Right atrium auricular region (tissue), 2 donors: ENCODE measurements at regions not wholly inside any gene's neighbourhood (a gene's known extent, or its start where the extent isn't known, plus 50 kb on each side); places are given as distances from the start of the nearest gene placed in this dataset.

ENCODE experiments used
- DNase-seq: peaks from one replicate; pipeline ENCODE4 v3.0.0-alpha.2; 2019; ENCODE audit warnings: low spot score
- H3K27ac ChIP-seq, 2 donors: fragments of 200-600 bp; sonication (generic); 1 replicate in 1 of 2; 2 replicates in 1 of 2; pipeline ENCODE4 v1.5.1; 2016 to 2019
- H3K27me3 ChIP-seq, 2 donors: fragments of 200-600 bp; sonication (generic); one replicate each; pipeline versions ENCODE4 v1.5.1 to v1.6.0; 2017 to 2019
- H3K36me3 ChIP-seq: fragments of 200-600 bp; sonication (generic); one replicate; pipeline ENCODE4 v1.5.1; 2016
- H3K4me1 ChIP-seq, 2 donors: fragments of 200-600 bp; sonication (generic); one replicate each; pipeline versions ENCODE4 v1.5.1 to v1.6.0; 2017 to 2019
- H3K4me3 ChIP-seq, 2 donors: fragments of 200-600 bp; sonication (generic); 1 replicate in 1 of 2; 2 replicates in 1 of 2; pipeline ENCODE4 v1.5.1; 2017 to 2019; ENCODE audit warnings: mild to moderate bottlenecking in 1 of 2, moderate library complexity in 1 of 2
- H3K9me3 ChIP-seq, 2 donors: fragments of 200-600 bp; sonication (generic); one replicate each; pipeline ENCODE4 v1.5.1; 2019
- CTCF ChIP-seq, 2 donors: fragments of 200-600 bp; sonication (generic); IDR thresholded peaks; one replicate each; pipeline ENCODE4 v1.5.1; 2019; ENCODE audit warnings: antibody characterized with exemption in 2 of 2

GRCh38 chr9:90024409-90024808 is 419.6 kb downstream of the GADD45G start:
- TF ChIP-seq CTCF (IDR thresholded peaks at IDR 0.05): no peak
- Histone ChIP-seq H3K4me3 (no peak overlapping the region), H3K27me3 (no peaks in the 10 kb centered on the region), H3K4me1 (no peaks in the 10 kb centered on the region), H3K27ac (no peak overlapping the region), H3K9me3 (peaks cover 0 to 8% of the 10 kb centered on the region in 2 donors), H3K36me3 (no peaks in the 10 kb centered on the region)
- DNase-seq: no peak

DNA sequence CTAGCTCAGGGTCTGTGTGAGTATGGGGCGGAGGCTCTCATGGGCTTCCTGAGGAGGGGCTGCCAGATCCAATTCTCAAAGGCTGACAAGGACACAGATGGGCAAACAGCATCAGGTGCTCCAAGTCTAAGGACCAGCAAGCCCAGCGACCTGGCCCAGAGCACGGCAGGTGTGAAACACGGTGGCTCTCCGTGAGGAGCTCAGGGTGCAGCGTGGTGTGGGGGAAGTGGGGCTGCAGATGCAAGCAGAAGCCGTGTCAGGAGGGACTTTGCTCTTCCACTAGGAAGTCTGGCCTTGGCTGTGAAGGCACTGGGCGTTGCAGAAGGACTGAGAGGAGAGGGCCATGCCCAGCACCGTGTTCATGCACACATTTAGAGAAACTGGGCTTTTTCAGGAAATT is 420.0 kb downstream of the GADD45G start:
- Histone ChIP-seq H3K4me1 (no peaks in the 10 kb centered on the region), H3K4me3 (no peak overlapping the region), H3K9me3 (peaks cover 0 to 8% of the 10 kb centered on the region in 2 donors), H3K36me3 (no peaks in the 10 kb centered on the region), H3K27me3 (no peaks in the 10 kb centered on the region), H3K27ac (no peak overlapping the region)
- no peak for DNase-seq
- no peak for TF ChIP-seq CTCF (IDR thresholded peaks at IDR 0.05)

GRCh38 chr9:90025816-90026215 is 421.0 kb downstream of the GADD45G start:
- Histone ChIP-seq H3K4me1 (no peaks in the 10 kb centered on the region), H3K27me3 (no peaks in the 10 kb centered on the region), H3K27ac (no peak overlapping the region), H3K36me3 (no peaks in the 10 kb centered on the region), H3K9me3 (peaks cover 0 to 8% of the 10 kb centered on the region in 2 donors), H3K4me3 (no peak overlapping the region)
- no peak for TF ChIP-seq CTCF (IDR thresholded peaks at IDR 0.05)
- no peak for DNase-seq

GRCh38 chr9:90027296-90027790 is 422.5 kb downstream of the GADD45G start:
- Histone ChIP-seq H3K4me3 (no peak overlapping the region), H3K9me3 (peaks cover 0 to 1% of the 10 kb centered on the region in 2 donors)
- TF ChIP-seq CTCF (IDR thresholded peaks at IDR 0.05): no peak

DNA sequence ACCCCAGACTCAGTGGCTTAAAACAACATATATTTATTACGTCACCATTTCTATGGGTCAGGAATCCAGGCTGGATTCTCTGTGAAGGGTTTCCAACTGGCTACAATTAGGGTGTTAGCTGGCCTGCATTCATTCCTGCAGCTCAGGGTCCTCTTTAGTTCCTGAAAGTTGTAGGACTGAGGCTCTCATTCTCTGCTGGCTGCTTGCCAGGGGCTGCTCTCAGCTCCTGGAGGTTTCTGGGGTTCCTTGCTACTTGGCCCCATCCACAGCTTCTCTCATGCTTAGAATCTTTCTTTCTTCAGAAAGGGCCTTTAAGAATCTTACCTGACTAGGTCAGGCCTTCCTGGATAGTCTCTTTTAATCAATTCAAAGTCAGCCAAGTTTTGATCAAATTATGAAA is 424.6 kb downstream of the GADD45G start:
- DNase-seq: no peak
- Histone ChIP-seq H3K4me1 (no peaks in the 10 kb centered on the region), H3K9me3 (no peaks in the 10 kb centered on the region), H3K36me3 (no peaks in the 10 kb centered on the region), H3K27ac (no peak overlapping the region), H3K27me3 (no peaks in the 10 kb centered on the region), H3K4me3 (no peak overlapping the region)
- no peak for TF ChIP-seq CTCF (IDR thresholded peaks at IDR 0.05)

More at GRCh38 chr9:90027296-90027790, 422.5 kb downstream of the GADD45G start:
- Histone ChIP-seq H3K36me3 (no peaks in the 10 kb centered on the region), H3K4me1 (no peaks in the 10 kb centered on the region), H3K27me3 (no peaks in the 10 kb centered on the region), H3K27ac (no peak overlapping the region)
- DNase-seq: no peak

- Histone ChIP-seq H3K4me3 (no peak overlapping the region), H3K27ac (no peak overlapping the region), H3K36me3 (no peaks in the 10 kb centered on the region), H3K27me3 (no peaks in the 10 kb centered on the region), H3K9me3 (no peaks in the 10 kb centered on the region), H3K4me1 (no peaks in the 10 kb centered on the region)
- no peak for DNase-seq
- TF ChIP-seq CTCF (IDR thresholded peaks at IDR 0.05): no peak
Observed at GRCh38 chr9:90029996-90030395, 425.2 kb downstream of the GADD45G start.
